ENCODE measurements at regions not wholly inside any gene's neighbourhood (a gene's known extent, or its start where the extent isn't known, plus 50 kb on each side); places are given as distances from the start of the nearest gene placed in this dataset.
"Not testable (repeated sequence)": the region's sequence is repeated elsewhere in the genome, so short reads cannot be mapped to it uniquely, and the experiment has no call there.

DNA sequence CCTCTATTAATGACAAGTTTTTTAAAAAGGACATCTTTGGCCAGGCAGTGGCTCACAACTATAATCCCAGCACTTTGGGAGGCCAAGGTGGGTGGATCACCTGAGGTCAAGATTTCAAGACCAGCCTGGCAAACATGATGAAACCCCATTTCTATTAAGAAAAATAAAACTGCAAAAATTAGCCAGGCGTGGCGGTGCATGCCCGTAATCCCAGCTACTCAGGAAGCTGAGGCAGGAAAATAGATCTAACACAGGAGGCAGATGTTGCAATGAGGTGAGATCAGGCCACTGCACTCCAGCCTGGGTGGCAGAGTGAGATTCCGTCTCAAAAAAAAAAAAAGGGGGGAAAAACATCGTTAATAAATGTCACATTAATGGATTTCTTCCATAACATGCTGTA, 1805.4 kb downstream of the C4orf33 start:
- Mint-ChIP-seq H3K27ac (no peak overlapping the region), H3K27me3 (ENCODE audit: insufficient read depth) (no peaks in the 10 kb centered on the region), H3K36me3 (ENCODE audit: low read depth) (no peaks in the 10 kb centered on the region), H3K4me3 (no peak overlapping the region), H3K9me3 (no peaks in the 10 kb centered on the region), H3K4me1 (ENCODE audit: low read depth) (no peaks in the 10 kb centered on the region)
- intact Hi-C loops (cut with micrococcal nuclease), result no loop called here
- DNase-seq (ENCODE audit: low spot score), result no peak

DNA sequence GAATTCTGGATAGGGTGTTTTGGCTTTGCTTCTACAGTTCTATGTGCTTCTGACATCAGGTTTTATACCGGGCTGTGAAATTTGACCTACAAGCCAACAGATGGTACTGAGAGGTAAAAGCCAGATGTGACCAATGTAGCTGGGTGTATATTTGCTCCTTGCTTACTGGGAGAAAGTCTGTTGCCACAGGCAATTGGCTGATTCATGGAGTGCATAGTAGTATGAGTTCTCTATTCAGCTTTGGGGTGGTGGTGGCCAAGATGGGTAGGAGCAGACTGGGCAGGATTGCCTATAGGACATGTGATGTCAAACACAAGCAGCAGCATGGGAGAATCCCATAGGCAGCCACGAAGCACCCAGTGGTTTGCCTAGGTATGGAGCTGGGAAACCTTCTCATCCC, 1827.0 kb downstream of the C4orf33 start:
- Mint-ChIP-seq H3K4me1 (ENCODE audit: low read depth) (no peaks in the 10 kb centered on the region), H3K4me3 (no peak overlapping the region), H3K36me3 (ENCODE audit: low read depth) (no peaks in the 10 kb centered on the region), H3K27me3 (ENCODE audit: insufficient read depth) (no peaks in the 10 kb centered on the region), H3K9me3 (peaks cover 12% of the 10 kb centered on the region), H3K27ac (no peak overlapping the region)
- intact Hi-C loops (cut with micrococcal nuclease), result no loop called here
- DNase-seq (ENCODE audit: low spot score), result no peak

DNA sequence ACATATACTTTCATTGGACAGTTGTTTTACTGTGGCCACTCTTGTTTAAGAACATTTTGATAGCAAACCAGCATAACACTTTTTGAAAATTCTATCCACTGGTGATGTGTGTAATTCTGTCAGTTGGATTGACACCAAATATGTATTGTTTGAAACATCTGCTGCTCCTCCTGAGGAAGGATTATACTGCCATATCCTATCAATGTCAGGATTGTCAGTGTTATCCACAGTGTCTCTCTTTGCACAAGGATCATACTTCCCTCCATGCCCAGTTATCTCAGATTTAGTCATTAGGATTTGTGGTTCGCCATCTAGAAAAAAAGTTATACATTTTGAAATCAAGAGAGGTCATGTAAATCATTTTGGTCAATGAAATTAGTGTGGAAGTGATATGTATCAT, 1859.6 kb downstream of the C4orf33 start:
- Mint-ChIP-seq H3K36me3 (ENCODE audit: low read depth) (no peaks in the 10 kb centered on the region), H3K27ac (no peak overlapping the region), H3K27me3 (ENCODE audit: insufficient read depth) (no peaks in the 10 kb centered on the region), H3K4me3 (no peak overlapping the region), H3K9me3 (no peaks in the 10 kb centered on the region), H3K4me1 (ENCODE audit: low read depth) (no peaks in the 10 kb centered on the region)
- no peak for DNase-seq (ENCODE audit: low spot score)
- intact Hi-C loops (cut with micrococcal nuclease), result no loop called here

DNA sequence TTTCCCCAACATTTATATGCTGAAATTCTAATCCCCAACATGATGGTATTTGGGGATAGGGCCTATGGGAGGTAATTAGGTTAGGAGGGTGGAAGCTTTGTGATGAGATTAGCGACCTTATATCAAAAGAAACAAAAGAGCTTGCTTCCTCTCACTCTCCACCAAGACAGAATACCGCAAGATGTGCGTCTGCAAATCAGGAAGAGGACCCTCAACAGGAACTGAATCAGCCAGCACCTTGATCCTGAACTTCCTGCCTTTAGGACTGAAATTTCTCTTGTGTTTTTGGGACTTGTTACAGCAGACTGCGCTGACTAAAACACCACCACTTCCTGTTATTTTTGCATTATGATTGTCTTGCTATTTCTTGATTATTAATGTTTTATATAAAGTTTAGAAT, 1889.4 kb downstream of the C4orf33 start:
- peaks cover 3% of the 10 kb centered on the region for H3K9me3 Mint-ChIP-seq
- intact Hi-C loops (cut with micrococcal nuclease), result no loop called here
- no peaks in the 10 kb centered on the region for H3K36me3 Mint-ChIP-seq (ENCODE audit: low read depth)
- no peak for DNase-seq (ENCODE audit: low spot score)
- no peaks in the 10 kb centered on the region for H3K4me1 Mint-ChIP-seq (ENCODE audit: low read depth)
- H3K27me3 Mint-ChIP-seq (ENCODE audit: insufficient read depth), result no peaks in the 10 kb centered on the region
- no peak overlapping the region for H3K4me3 Mint-ChIP-seq
- H3K27ac Mint-ChIP-seq, result no peak overlapping the region

DNA sequence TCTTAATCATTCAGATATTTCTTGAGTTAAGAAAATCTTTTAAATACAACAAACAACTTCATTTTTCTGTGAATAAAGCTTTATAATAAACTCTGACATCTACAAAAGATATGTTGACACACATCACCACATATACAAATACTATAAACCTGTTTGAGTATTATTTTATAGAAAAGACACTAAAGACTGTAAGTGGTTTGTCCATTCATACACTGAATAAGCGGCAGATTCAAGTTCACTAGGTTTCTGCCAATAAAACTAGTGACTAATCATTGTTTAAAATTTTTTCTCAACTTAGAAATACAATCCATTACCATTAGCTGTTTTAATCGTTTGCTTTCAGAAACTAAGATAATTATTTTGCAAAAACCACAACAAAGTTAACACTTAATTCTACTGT, 1900.0 kb downstream of the C4orf33 start:
- no peak for DNase-seq (ENCODE audit: low spot score)
- H3K4me3 Mint-ChIP-seq, result no peak overlapping the region
- no peaks in the 10 kb centered on the region for H3K4me1 Mint-ChIP-seq (ENCODE audit: low read depth)
- no peaks in the 10 kb centered on the region for H3K9me3 Mint-ChIP-seq
- no peaks in the 10 kb centered on the region for H3K27me3 Mint-ChIP-seq (ENCODE audit: insufficient read depth)
- H3K27ac Mint-ChIP-seq, result no peak overlapping the region
- H3K36me3 Mint-ChIP-seq (ENCODE audit: low read depth), result no peaks in the 10 kb centered on the region
- intact Hi-C loops (cut with micrococcal nuclease), result no loop called here

DNA sequence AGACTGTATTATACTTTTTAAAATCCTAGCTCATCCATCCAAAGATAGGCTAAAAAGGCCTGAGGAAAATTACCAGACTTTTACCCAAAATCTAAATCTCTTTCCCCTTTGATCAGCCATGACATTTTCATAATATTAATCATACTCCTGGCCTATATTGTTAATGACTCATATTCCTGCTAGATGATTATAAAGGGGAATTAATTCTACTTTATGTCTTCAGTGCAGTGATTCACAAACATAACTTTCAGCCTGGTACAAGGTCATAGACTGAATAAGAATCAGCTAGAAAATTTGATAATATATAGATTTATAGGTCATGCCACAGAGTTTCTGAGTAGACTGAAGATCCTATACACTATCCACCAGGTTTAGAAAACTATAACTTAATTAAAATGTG, 1905.4 kb downstream of the C4orf33 start:
- H3K27ac Mint-ChIP-seq, result no peak overlapping the region
- H3K4me1 Mint-ChIP-seq (ENCODE audit: low read depth), result no peaks in the 10 kb centered on the region
- no peaks in the 10 kb centered on the region for H3K27me3 Mint-ChIP-seq (ENCODE audit: insufficient read depth)
- H3K36me3 Mint-ChIP-seq (ENCODE audit: low read depth), result no peaks in the 10 kb centered on the region
- no peaks in the 10 kb centered on the region for H3K9me3 Mint-ChIP-seq
- H3K4me3 Mint-ChIP-seq, result no peak overlapping the region
- intact Hi-C loops (cut with micrococcal nuclease), result no loop called here
- no peak for DNase-seq (ENCODE audit: low spot score)

DNA sequence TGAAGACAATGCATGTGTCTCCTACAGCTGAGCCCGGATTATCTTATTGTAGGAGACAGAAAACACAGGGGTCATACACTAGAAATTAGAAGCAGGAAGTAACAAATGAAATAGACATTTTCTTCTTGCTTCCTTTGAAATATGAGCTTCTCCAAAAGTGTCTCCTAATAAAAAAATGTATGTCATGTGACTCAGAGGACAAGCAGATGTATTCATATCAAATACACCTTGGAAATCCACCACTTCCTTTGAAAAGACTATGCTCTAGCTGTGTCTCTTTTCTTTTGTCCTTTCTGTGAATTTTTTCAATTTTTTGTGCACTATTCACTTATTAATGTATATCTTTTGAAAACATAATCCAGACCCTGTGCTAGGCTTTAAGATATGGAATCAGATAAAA, 1906.2 kb downstream of the C4orf33 start:
- Mint-ChIP-seq H3K9me3 (no peaks in the 10 kb centered on the region), H3K36me3 (ENCODE audit: low read depth) (no peaks in the 10 kb centered on the region), H3K4me1 (ENCODE audit: low read depth) (no peaks in the 10 kb centered on the region), H3K4me3 (no peak overlapping the region), H3K27me3 (ENCODE audit: insufficient read depth) (no peaks in the 10 kb centered on the region), H3K27ac (no peak overlapping the region)
- DNase-seq (ENCODE audit: low spot score), result no peak
- intact Hi-C loops (cut with micrococcal nuclease), result no loop called here

DNA sequence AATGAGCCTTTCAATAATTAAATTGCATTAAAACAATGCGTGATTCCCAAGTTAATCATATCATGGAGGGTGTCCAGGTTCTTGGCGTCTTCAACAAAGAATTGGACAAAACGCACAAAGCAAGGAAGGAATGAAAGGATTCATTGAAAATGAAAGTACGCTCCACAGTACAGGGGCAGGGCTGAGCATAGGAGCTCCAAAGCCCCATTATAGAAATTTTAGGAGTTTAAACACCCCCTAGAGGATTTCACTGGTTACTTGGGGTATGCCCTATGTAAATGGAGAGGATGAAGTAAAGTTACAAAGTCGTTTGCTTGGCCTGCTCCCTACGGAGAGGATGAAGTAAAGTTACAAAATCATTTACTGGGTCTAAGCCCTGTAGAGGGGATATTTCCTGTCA, 1910.4 kb downstream of the C4orf33 start:
- DNase-seq (ENCODE audit: low spot score), result no peak
- Mint-ChIP-seq H3K27ac (no peak overlapping the region), H3K36me3 (ENCODE audit: low read depth) (no peaks in the 10 kb centered on the region), H3K27me3 (ENCODE audit: insufficient read depth) (no peaks in the 10 kb centered on the region), H3K4me1 (ENCODE audit: low read depth) (no peaks in the 10 kb centered on the region), H3K4me3 (no peak overlapping the region), H3K9me3 (no peaks in the 10 kb centered on the region)
- intact Hi-C loops (cut with micrococcal nuclease), result no loop called here

DNA sequence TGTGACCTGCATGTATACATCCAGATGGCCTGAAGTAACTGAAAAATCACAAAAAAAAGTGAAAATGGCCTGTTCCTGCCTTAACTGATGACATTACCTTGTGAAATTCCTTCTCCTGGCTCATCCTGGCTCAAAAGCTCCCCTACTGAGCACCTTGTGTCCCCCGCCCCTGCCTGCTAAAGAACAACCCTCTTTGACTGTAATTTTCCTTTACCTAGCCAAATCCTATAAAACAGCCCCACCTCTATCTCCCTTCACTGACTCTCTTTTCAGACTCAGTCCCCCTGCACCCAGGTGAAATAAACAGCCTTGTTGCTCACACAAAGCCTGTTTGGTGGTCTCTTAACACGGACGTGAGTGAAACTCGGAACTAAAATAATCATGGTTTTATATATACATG, 1916.0 kb downstream of the C4orf33 start:
- H3K27ac Mint-ChIP-seq; H3K27me3 Mint-ChIP-seq (ENCODE audit: insufficient read depth); H3K9me3 Mint-ChIP-seq; intact Hi-C loops (cut with micrococcal nuclease); H3K4me1 Mint-ChIP-seq (ENCODE audit: low read depth); DNase-seq (ENCODE audit: low spot score); H3K36me3 Mint-ChIP-seq (ENCODE audit: low read depth); H3K4me3 Mint-ChIP-seq: not testable (repeated sequence)

DNA sequence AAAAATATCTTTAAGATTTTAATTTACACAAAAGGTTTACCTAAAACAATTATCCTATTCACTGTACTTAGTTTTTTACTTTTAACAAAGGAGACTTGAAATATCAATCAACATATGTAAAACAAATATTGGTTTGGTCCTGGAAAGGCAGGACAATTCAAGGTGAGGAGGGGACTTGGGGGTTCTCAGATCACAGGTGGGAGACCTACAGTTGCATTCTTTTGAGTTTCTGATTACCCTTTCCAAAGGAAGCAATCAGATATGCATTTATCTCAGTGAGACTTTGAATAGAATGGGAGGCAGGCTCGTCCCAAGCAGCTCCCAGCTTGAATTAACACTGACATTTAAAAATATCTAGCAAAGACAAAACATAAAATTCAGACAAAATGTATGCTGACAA, 1917.3 kb downstream of the C4orf33 start:
- no peaks in the 10 kb centered on the region for H3K4me1 Mint-ChIP-seq (ENCODE audit: low read depth)
- no peaks in the 10 kb centered on the region for H3K36me3 Mint-ChIP-seq (ENCODE audit: low read depth)
- H3K27ac Mint-ChIP-seq, result no peak overlapping the region
- intact Hi-C loops (cut with micrococcal nuclease), result no loop called here
- H3K4me3 Mint-ChIP-seq, result no peak overlapping the region
- H3K9me3 Mint-ChIP-seq, result no peaks in the 10 kb centered on the region
- H3K27me3 Mint-ChIP-seq (ENCODE audit: insufficient read depth), result no peaks in the 10 kb centered on the region
- no peak for DNase-seq (ENCODE audit: low spot score)

DNA sequence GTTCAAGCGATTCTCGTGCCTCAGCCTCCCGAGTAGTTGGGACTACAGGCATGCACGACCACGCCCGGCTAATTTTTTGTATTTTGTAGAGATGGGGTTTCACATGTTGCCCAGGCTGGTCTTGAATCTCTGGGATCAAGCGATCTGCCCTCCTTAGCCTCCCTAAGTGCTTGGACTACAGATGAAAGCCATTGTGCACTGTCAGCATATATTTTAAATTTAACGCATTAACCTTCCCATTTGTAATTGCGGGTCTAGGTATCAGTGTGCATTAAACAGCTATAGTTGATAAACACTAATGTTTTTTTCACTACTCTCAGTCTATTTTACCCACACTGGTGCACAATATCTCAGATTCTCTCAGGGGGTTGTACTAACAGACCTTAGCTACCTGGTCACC, 1930.8 kb downstream of the C4orf33 start:
- H3K27me3 Mint-ChIP-seq (ENCODE audit: insufficient read depth), result no peaks in the 10 kb centered on the region
- no peak overlapping the region for H3K27ac Mint-ChIP-seq
- H3K9me3 Mint-ChIP-seq, result no peaks in the 10 kb centered on the region
- no peak for DNase-seq (ENCODE audit: low spot score)
- H3K36me3 Mint-ChIP-seq (ENCODE audit: low read depth), result no peaks in the 10 kb centered on the region
- no peak overlapping the region for H3K4me3 Mint-ChIP-seq
- intact Hi-C loops (cut with micrococcal nuclease), result no loop called here
- no peaks in the 10 kb centered on the region for H3K4me1 Mint-ChIP-seq (ENCODE audit: low read depth)

DNA sequence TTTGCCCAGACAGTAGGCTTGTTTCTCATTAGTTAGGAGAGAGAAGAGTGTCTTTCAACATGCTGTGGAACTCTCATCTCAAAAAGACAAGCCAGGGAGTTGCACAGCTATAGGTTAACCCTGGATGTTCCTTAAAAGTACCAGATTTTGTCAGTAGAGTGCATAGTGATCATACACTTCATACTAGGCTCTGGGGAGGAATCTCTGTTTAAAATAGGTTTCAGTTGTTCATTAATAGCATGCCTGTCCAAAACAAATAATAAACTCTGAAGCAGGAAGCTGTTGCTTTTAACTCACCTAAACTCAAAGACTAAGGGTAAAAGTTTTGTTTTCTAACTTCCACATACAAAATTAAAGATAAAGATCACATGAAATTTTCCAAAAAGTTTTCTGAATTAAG, 1948.4 kb downstream of the C4orf33 start:
- H3K27ac Mint-ChIP-seq, result no peak overlapping the region
- intact Hi-C loops (cut with micrococcal nuclease), result no loop called here
- DNase-seq (ENCODE audit: low spot score), result no peak
- H3K4me3 Mint-ChIP-seq, result no peak overlapping the region
- no peaks in the 10 kb centered on the region for H3K36me3 Mint-ChIP-seq (ENCODE audit: low read depth)
- H3K27me3 Mint-ChIP-seq (ENCODE audit: insufficient read depth), result no peaks in the 10 kb centered on the region
- H3K9me3 Mint-ChIP-seq, result no peaks in the 10 kb centered on the region
- no peaks in the 10 kb centered on the region for H3K4me1 Mint-ChIP-seq (ENCODE audit: low read depth)

DNA sequence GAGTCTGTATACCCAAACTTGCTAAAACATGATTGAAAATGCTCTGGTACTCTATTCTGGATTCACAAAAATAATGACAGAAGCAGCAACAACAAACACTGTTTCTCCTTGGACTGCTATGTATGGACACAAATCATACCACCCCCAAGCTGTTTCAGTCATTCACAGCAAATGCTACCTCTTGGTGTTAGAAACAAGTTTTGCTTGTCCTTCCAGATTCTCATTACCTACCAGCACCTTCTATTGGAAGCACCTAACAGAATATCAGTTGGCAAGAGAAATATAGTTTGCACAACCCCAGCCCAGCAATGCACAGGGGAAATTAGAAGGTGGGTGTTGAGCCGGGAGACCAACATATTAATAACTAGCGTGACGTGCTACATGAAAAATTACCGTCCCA, 1950.9 kb downstream of the C4orf33 start:
- intact Hi-C loops (cut with micrococcal nuclease), result no loop called here
- Mint-ChIP-seq H3K36me3 (ENCODE audit: low read depth) (no peaks in the 10 kb centered on the region), H3K27ac (no peak overlapping the region), H3K4me1 (ENCODE audit: low read depth) (no peaks in the 10 kb centered on the region), H3K4me3 (no peak overlapping the region), H3K9me3 (no peaks in the 10 kb centered on the region), H3K27me3 (ENCODE audit: insufficient read depth) (no peaks in the 10 kb centered on the region)
- DNase-seq (ENCODE audit: low spot score), result no peak

DNA sequence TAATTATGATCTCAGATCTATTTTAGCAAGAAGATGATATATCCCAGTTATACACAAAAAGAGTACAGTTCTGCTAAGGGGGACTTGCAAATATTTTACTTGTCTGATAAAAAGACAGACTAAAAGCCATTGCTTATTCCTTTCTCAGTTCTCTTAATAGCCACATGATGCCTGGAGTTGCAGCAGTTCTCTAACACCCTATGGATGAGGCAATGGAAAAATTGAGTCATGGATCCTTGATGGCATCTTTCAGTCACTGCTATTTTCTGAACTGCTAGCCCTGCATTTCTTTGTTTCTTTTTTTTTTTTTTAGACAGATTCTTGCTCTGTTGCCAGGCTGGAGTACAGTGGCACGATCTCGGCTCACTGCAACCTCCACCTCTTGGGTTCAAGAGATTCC, 1956.7 kb downstream of the C4orf33 start:
- DNase-seq (ENCODE audit: low spot score), result no peak

More for the DNA sequence above, 1956.7 kb downstream of the C4orf33 start:
- no peak overlapping the region for H3K4me3 Mint-ChIP-seq
- intact Hi-C loops (cut with micrococcal nuclease), result no loop called here
- no peak overlapping the region for H3K27ac Mint-ChIP-seq
- H3K36me3 Mint-ChIP-seq (ENCODE audit: low read depth), result no peaks in the 10 kb centered on the region
- no peaks in the 10 kb centered on the region for H3K9me3 Mint-ChIP-seq
- H3K4me1 Mint-ChIP-seq (ENCODE audit: low read depth), result no peaks in the 10 kb centered on the region
- no peaks in the 10 kb centered on the region for H3K27me3 Mint-ChIP-seq (ENCODE audit: insufficient read depth)

Measured in activated T-helper 1 cell treated with anti-CD3 and anti-CD28 coated beads, Interleukin-12 subunit alpha, Interleukin-12 subunit beta, Interleukin-2, Interleukin-4 antibody, amounts not matched to agents 30 ng/mL and 10 ng/mL and 1 ng/mL, durations not matched to agents 14 hours and 24 hours and 36 hours (primary cell).